SK-N-MC (cell line): ENCODE measurements at regions not wholly inside any gene's neighbourhood (a gene's known extent, or its start where the extent isn't known, plus 50 kb on each side); places are given as distances from the start of the nearest gene placed in this dataset.

ENCODE experiments used
- EZH2 ChIP-seq: fragments of 200-600 bp; sonication (generic); IDR thresholded peaks from one replicate; pipeline ENCODE4 v1.6.1; 2017; ENCODE audit warnings: antibody characterized with exemption
- POLR2AphosphoS5 ChIP-seq: IDR thresholded peaks from 2 replicates; pipeline ENCODE4 v1.6.1; 2012; ENCODE audit warnings: mild to moderate bottlenecking, low read depth, low read length, borderline replicate concordance

- TF ChIP-seq POLR2AphosphoS5 = no peak
- no peak for TF ChIP-seq EZH2
Observed at GRCh38 chr6:147933224-147933623, 409.4 kb upstream of the SASH1 start.
